ENCODE measurements at regions not wholly inside any gene's neighbourhood (a gene's known extent, or its start where the extent isn't known, plus 50 kb on each side); places are given as distances from the start of the nearest gene placed in this dataset.
"Not testable (repeated sequence)": the region's sequence is repeated elsewhere in the genome, so short reads cannot be mapped to it uniquely, and the experiment has no call there.

GRCh38 chr1:24268555-24268954, 50.6 kb upstream of the GRHL3 start:
- not testable (repeated sequence) for DNase-seq (ENCODE audit: low read depth); H3K4me3 ChIP-seq (ENCODE audit: low read depth, low read length)

- no peak overlapping the region for H3K4me3 ChIP-seq (ENCODE audit: low read depth, low read length)
- DNase-seq (ENCODE audit: low read depth): no peak
- no peak for TF ChIP-seq CTCF (IDR thresholded peaks at IDR 0.05; ENCODE audit: low read depth, low read length, missing control alignments)
Measured at GRCh38 chr1:24266998-24267397, 52.2 kb upstream of the GRHL3 start.

GRCh38 chr1:24266398-24266941, 52.7 kb upstream of the GRHL3 start:
- H3K4me3 ChIP-seq (ENCODE audit: low read depth, low read length): no peak overlapping the region
- DNase-seq (ENCODE audit: low read depth): no peak
- no peak for TF ChIP-seq CTCF (IDR thresholded peaks at IDR 0.05; ENCODE audit: low read depth, low read length, missing control alignments)

- no peak for TF ChIP-seq CTCF (IDR thresholded peaks at IDR 0.05; ENCODE audit: low read depth, low read length, missing control alignments)
- H3K4me3 ChIP-seq (ENCODE audit: low read depth, low read length): no peak overlapping the region
- DNase-seq (ENCODE audit: low read depth): no peak
Measured at GRCh38 chr1:24263746-24264145, 55.4 kb upstream of the GRHL3 start.

- TF ChIP-seq CTCF (IDR thresholded peaks at IDR 0.05; ENCODE audit: low read depth, low read length, missing control alignments): no peak
- no peak for DNase-seq (ENCODE audit: low read depth)
- no peak overlapping the region for H3K4me3 ChIP-seq (ENCODE audit: low read depth, low read length)
Measured at GRCh38 chr1:24263211-24263610, 55.9 kb upstream of the GRHL3 start.

GRCh38 chr1:24261977-24262376, 57.2 kb upstream of the GRHL3 start:
- no peak for DNase-seq (ENCODE audit: low read depth)
- TF ChIP-seq CTCF (IDR thresholded peaks at IDR 0.05; ENCODE audit: low read depth, low read length, missing control alignments): no peak
- H3K4me3 ChIP-seq (ENCODE audit: low read depth, low read length): no peak overlapping the region

GRCh38 chr1:24258735-24259424, 60.3 kb upstream of the GRHL3 start:
- no peak overlapping the region for H3K4me3 ChIP-seq (ENCODE audit: low read depth, low read length)
- no peak for TF ChIP-seq CTCF (IDR thresholded peaks at IDR 0.05; ENCODE audit: low read depth, low read length, missing control alignments)
- no peak for DNase-seq (ENCODE audit: low read depth)
